IPS DF 4.7 (cell line): ENCODE measurements at regions not wholly inside any gene's neighbourhood (a gene's known extent, or its start where the extent isn't known, plus 50 kb on each side); places are given as distances from the start of the nearest gene placed in this dataset.

Experiments
- DNase-seq: peaks from one replicate; pipeline ENCODE4 v3.0.0-alpha.2; 2013; ENCODE audit warnings: low spot score; ENCODE audit errors: extremely low read depth

DNA sequence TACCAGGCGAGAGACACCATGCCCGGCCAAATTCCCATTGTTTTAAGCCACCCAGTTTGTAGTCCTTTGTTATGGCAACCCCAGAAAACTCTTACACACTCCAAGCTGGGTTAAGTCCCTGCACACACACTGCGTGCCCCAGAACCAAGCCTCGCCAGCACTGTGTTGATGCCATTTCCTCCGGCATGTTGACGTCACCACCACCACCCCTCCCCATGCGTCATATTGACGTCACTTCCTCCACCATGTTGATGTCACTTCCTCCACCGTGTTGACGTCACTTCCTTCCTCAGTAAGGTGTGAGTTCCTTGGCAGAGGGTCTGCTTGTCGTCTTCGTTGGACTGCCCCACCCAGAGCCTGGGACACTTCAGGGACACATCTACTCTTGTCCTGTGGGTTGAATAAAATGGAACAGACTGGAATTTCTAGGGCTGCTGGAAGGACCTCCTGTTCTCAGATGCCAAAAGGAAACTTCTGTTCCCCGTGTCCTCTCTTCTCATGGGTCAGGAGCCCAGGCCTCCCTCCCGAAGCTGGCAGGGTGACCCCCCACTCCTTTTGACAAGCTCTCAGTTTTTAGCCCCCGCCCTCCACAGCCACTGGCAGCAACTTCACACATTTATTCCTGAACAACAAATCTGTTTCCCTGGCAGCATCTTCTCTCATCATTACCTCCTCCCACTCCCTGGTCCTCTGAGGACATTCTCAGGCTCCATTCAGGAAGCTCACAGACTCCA, 643.3 kb downstream of the NPHP4 start:
- DNase-seq: no peak

DNA sequence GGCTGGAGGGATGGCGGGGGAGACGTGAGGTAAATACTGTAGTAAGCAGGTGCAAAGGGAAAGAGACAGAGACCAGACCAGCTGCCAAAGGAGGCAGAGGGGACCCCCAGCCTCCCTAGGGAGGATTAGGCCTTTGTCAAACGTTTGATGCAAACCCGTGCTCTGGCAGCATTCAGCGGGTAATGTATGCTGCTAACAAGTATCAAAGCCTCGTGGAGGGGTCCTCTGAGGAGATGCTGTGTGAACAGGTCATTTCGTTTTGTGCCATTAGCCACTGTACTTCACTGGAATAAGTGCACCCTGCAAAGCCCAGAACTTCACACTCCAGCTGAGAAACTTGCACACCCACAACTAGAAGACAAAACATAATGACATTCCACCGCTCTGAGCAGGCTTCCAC, 644.5 kb downstream of the NPHP4 start:
- no peak for DNase-seq

DNA sequence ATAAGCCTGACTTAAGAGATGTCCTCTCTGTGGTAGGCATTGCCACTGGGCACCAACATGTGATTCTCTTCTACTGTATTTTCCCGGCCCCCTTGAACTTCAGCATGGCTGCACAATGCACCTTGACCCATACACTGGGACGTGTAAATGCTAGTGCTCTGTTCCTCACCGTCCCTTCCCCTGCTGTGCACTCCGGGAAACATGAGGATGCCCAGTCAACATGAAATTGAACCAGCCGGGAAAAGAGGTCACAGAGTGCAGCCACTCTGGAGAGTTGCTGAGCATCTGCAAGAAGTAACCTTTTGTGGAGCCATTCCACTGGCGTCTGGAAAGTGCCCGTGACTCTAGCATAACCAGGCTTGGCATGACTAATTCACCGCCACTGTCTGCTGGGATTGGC, 646.7 kb downstream of the NPHP4 start:
- DNase-seq: no peak

DNA sequence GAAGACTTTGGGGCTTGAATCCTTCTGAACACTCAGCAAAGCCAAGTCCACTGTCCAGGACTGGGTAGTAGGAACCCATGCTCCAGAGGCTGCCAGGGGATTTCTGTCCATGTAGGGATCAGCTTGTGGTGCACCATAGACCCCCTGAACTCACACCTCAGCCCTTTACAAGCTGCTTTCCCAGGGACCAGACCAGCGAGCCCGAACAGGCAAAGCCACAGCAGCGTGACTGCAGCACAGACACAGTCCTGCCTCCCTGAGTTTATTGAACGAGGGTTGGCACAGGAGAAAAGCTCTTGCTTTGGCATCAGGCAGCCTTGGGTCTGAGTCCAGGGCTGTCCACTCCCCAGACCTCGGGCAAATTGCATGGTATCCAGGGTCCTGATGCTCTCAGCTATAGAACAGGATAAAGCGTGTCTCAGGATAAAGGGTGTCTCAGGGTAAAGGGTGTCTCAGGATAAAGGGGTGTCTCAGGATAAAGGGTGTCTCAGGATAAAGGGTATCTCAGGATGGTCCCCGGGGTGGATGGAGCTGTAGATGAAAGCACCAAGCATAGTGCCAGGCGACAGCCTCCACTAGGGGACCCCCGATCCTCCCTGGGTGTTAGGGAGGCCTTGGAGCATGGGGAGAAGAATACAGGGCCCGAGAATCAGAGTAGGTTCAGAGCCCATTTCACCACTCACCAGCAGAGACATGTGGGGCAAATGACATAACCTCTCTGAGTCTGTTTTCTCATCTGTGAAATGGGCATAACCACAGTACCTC, 648.8 kb downstream of the NPHP4 start:
- no peak for DNase-seq

DNA sequence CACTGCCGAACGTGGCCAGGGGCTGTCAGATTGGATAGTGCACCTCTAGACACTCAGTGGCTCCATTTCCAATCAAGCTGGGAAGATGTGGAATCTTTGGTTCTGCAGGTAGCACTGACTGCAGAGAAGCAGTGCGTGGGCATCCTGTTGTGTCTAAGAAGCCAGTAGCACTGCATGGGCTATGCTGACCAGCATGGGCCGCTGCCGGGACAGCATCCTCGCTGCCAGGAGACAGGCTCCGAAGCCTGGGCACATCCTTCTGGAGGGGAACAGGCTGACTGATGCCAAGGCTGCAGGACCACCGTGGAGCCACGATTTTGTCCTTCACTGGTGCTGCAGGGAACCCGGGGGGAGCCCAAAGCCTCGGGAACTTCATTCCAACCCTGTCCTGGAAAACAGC, 649.4 kb downstream of the NPHP4 start:
- DNase-seq: no peak

DNA sequence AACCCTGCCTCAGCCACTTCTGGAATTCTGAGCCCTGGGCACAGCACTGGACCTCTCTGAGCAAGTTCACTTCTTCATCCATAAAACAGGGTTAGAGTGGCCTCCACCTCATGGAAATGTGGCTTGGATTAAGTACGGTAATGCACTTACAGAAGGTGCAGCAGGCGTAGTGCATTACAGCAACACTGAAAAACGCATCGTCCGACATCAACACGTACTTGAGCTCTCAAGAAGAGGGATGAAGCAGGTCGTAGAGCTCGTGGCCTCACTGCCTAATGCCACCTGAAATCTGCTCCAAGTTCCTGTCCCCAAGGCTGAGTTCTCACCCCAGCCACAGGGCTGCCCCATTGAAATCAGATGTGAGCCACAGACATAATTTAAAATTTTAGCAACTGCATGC, 650.1 kb downstream of the NPHP4 start:
- no peak for DNase-seq

DNA sequence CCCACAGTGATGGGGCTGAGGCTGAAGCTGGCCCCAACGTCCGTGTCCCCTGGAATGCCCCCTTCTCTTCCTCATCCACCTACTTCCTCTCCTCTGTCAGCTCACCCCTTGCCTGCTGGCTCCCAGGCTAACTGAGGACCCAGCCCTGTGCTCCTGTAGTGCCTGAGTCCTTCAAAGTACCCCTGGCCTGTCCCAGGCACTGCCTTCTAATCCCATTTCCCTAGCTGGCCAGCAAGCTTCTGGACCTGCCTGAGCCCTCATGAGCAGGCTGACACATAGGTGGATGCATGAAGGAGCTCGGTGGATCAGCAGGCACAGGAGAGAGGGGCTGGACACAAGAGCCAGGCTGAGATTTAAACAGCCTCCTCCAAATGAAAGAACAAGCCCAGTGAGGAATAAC, 650.8 kb downstream of the NPHP4 start:
- no peak for DNase-seq

DNA sequence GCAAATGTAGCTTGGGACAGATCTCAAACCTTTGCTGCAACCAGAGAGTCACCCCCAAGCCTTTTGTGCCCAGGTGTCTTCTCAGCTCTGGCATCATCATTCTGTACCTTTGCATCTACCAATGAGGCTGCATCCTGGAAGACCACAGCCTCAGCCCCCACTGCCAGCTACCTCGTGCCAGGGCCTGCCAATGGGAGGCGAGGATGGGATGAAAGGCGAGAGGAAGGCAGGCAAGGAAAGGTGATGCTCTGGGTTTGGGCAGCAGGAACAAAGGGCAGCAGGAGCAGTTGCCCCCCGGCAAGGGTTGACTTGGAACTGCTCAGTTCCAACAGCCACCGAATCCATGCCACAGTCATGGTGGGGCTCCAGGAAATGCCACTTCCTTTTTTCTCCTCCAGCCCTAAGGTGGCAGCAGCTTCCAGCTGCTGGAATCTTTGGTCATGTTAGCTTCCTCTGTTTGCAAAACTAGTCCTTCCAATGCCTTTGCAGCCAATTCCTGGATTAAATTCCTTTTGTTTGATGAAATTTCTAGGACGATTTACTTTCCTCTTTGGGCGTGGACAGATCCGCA, 651.6 kb downstream of the NPHP4 start:
- no peak for DNase-seq

DNA sequence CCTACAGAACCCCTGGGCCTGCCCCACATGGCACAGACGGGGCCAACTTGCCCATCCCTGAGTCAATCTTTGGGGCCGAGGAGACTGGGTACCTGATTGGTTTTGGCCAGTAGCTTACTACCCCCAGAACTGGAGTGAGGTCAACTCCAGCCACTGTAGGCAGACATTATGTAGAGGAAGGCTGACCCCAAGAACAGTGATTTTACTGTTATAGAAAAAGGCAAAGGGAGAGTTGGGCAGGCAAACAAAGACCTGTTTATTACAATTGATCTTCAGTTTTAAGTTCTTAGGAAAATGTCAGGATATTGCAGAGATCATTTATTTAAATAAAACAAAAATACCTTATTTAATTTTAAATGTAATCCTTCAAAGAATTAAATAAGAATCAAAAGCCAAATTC, 653.8 kb downstream of the NPHP4 start:
- DNase-seq: no peak

DNA sequence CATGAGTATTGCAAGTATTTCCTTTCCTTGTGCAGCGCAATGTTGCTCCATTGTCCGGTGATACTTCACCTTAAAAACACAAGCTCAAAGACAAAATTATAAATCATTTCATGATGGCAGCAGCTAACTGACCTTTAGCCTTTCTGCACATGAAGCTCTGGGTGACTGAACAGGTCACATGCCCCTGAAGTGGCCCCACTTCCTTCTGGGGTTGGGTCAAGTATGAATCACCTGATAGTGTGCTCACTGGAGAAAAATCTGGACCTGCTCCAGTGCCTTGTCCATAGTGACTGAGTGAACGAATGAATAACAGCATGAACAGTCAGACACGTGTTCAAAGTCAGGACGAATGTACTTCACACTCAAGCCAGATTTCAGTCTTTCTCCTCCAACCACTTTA, 658.9 kb downstream of the NPHP4 start:
- no peak for DNase-seq

DNA sequence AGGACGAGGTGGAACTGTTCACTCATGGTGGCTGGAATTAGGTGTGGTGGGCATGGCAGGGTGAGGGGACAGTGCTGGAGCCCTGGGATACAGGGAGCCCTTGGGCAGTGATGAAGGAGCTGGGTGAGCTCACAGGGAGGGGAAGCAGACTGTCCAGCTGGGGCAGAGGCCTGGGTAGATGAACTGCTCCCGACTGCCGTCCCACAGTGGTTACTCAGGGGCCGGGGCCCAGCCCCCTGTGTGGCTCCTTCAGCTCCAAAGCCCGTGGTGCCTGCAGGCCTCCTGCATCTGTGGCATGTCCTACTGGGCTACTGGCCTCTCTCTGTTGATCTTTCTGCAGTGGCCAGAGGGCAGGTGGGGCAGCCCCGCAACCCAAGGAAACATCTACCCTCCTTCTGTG, 661.1 kb downstream of the NPHP4 start:
- DNase-seq: no peak

DNA sequence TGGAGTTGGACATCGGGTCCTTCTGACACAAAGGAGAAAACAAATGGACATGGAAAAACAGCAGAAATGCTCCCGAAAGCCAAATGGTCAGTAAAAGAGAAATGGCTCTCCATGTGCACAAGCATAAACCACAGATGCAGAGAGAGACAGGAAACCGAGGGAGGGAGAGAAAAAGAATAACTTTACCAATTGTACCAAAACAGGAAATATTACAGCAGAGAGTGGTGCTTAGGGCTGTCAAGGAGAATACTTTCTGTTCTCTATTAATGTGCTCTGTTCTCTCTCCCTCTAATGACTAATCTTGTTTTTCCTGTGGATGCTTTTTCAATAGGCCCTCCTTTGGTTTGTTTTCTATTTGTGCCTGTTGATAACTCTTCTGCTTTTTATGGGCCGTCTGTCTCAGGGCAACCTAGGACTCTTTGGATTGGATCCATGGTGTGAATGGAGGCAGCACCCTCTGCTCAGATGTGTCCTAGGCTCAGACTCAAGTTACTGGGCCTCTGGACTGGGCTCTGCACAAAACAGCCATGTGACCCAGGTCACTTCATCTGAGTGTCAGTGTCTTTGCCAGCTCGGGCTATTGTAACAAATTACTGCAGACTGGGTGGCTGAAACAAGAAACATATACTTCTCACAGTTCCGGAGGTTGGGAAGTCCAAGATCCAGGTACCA, 663.0 kb downstream of the NPHP4 start:
- DNase-seq: no peak

DNA sequence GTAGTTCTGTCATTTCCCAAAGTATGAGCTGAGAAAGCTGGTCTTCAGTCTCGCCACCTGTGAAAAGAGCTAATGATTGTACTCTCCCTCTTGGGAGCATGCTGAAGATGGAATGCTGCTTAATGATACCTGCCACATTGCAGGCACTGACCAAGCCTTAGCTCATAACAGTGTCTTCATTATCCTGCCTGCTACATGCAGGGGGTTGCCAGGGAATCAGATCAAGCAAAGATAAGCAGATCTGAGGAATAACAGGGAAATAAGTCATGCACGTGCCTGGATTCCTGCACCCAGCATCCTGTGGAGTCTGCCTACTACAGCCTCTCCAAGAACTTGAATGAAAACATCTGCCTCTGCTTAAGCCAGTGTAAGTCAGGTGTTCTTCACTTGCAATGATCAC, 667.3 kb downstream of the NPHP4 start:
- no peak for DNase-seq

DNA sequence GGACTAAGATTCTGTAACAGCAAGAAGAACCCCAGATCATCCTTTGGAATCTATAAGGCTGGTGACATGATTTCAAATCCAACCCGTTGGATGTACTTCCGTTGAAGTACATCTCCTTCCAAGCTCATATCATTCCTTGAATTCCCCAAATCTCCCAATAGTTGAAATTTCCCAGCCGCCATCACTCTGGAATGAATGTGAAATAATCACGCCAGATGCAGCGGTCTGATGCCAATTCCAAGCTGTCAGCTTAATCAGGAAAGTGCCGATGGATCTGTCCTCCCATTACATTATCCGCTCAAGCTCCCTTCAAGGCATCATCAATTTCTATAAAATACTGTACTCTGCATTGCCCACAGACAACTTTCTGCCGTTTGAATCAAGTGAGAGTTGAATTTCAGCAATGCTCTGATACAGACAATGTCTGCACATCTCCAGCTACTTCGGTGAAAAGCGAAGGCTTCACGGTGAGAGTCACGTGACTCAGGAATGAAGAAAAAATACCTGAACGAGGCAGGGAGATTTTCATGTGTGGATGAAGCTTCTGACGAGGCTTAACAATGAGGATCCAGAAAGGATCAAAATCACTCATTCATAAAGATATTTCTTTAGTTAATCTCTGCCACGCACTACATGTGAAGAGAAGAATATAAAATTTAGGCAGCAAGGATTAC, 663.9 kb downstream of the AJAP1 start:
- no peak for DNase-seq

DNA sequence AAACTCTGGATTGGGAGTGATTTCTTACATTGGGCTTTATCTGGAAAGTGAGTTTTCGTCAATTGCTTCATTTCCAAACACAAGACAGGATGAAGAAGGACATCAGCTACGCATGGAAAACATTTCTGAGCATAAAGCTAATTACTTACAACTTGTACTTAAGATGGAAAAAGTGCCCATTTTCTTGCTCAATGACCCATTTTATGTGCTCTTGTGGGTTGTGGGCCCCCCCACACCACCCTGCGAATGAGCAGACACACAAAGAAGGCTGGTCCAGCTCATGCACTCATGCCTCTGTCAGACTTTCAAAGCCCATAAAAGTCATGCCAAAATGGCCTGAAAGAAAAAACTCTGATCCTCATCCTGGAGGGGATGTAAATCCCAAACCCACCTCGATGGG, 663.0 kb downstream of the AJAP1 start:
- no peak for DNase-seq

DNA sequence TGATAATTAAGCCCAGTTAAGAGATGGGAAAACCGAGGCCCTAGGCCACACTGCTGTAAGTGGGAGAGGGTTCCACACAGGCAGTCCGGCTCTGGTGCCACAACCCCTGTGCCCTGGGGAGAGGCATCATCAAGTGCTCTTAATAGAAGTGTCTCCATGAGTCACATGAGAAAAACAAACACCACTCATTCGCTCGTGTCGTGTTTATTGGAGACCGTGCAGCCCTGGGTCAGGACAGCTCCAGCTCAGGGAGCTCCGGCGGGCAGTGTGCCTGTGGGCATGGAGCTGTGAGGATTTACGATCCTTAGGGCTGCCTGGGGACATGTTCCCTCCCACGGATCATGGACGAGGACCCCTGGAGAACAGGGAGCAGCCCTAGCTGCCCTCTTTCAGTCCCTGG, 658.5 kb downstream of the AJAP1 start:
- no peak for DNase-seq

DNA sequence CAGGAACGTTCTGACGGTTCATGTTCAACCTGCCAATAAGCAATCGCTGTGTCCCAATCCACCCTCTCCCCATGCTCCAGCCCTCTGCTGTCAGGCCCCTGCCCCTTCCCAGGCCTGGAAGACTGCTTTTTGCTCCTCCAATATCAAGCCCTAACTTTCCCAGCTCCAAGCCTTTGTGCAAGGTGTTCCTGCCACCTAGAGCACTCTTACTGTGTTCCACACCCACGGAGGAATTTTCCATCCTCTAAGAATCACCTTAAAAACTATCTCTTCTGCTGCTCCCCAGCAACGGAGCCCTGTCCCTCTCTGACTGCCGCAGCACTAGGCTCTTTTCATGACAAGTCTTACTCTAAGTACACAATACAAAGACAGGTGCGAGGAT, 657.9 kb downstream of the AJAP1 start:
- no peak for DNase-seq

DNA sequence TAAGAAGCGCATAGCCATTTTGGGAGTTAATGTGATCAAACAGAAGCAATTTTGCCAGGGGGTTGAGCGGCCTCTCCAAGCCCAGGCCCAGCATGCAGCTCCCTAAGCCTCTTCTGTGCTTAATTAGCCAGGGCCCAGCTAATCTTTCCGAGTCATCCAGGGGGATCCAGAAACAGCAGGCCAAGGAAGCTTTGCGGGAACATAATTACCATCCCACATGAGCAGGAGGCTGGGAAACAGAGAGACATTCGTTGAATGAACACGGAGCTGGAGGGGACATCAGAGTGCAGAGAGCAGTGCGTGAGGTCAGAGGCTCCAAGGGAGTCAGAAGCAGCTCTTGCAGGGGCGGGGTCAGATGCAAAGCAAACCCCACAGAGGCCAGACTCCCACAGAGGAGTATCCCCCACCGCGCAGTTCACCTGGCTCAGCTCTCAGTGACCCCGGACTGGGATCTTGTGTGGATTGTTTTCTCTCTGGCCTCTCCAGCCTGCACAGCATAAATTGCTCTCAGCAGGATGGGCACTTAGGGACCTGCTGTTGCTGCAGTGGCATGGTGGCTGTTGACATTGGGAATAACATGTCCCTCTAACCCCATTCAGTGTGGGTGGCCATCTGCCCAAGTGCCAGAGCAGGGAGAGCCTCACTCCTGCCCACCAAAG, 657.4 kb downstream of the AJAP1 start:
- DNase-seq: no peak

DNA sequence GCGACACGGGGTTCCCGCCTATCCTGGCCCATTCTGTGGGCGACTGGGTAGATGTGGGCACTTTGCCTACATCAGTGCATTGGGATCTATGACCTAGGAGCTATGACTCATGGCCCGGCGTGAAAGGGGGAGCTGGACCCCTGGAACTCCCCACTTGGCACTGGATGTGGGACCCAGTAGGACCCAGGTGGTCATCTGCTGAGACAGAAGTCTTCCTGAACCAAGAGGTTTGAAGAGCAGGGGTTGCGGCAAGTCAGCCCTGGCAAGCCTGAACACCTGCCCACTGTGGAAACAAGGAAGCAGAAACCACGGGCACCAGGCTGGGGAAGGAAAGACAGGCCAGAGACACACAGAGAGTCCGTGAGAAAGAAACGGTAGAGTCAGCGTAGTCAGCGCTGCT, 656.7 kb downstream of the AJAP1 start:
- no peak for DNase-seq

DNA sequence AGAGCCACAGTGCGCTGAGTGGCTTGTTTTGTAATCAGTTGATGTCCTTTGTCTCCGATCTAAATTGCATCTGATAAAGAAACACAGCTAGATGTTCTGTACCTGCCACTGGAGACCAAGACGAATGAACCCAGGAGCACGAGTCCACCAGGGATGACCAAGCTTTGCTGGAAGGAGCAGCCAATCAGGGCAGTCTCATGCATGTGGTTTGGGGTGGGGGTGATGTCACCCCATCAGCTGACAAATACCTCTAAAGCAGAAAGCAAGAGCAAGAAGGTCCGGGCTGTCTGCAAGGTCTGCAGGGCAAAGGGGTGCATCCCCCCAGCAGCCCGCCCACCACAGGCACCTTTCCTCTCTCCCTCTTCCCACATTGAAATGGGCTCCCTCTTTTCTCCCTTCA, 653.8 kb downstream of the AJAP1 start:
- no peak for DNase-seq

DNA sequence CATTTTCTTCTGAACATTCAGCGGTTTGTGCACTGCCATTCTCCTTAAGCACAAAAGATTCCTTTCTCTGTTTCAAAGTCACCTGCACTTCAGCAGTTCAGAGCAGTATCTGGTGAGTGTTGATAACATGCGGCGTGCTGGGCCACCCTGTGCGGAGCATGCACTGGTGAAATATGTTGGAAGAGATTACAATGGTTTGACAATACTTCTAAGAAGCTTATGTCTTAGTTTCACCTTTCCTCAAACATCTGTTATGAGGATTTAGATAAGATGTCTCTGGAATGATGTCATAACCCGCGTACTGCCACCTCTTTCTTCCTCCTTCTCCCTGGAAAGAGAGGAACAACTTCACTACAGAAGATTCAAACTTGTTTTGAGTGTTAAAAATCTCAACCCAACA, 650.3 kb downstream of the AJAP1 start:
- no peak for DNase-seq
